Upper lobe of left lung (tissue), 4 donors: ENCODE measurements at regions not wholly inside any gene's neighbourhood (a gene's known extent, or its start where the extent isn't known, plus 50 kb on each side); places are given as distances from the start of the nearest gene placed in this dataset.

Source experiments
- EP300 ChIP-seq, 4 donors: sonication (generic); formaldehyde crosslinking; IDR thresholded peaks; one replicate each; pipeline ENCODE4 v1.5.1; 2017; ENCODE audit warnings: antibody characterized with exemption in 4 of 4, control low read depth in 2 of 4
- POLR2A ChIP-seq, 4 donors: fragments of 450-650 bp; IDR thresholded peaks; one replicate each; pipeline ENCODE4 v1.5.1; 2016 to 2017; ENCODE audit warnings: antibody characterized with exemption in 4 of 4, mild to moderate bottlenecking in 2 of 4
- POLR2AphosphoS5 ChIP-seq, 2 donors: sonication (generic); formaldehyde crosslinking; IDR thresholded peaks; one replicate each; pipeline ENCODE4 v1.5.1; 2017; ENCODE audit warnings: antibody characterized with exemption in 2 of 2
- TF ChIP-seq, protein P1 (sequence below), 6 experiments: fragments of 450-650 bp in 4 of 6; fragments of 200-600 bp in 2 of 6; sonication (generic) in 2 of 6; IDR thresholded peaks; one replicate each; pipeline ENCODE4 v1.5.1; 2016 to 2019; ENCODE audit warnings: antibody characterized with exemption in 6 of 6

DNA sequence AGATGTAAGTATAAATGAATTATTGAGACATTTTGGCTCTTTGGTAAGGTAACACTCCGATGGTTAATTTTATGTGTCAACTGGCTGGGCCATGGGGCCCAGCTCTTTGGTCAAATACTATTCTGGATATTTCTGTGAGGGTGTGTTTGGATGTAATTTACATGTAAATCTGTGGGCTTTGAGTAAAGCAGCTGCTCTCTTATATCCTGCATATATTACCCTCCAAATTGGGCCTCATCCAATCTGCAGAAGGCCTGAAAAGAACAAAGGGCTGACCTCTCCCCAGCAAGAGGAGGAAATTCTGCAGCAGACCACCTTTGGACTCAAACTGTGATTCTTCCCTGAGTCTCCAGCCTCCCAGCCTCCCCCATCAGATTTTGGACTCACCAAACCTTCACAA is 464.1 kb downstream of the PLCL1 start:
- TF ChIP-seq, protein P1, sequence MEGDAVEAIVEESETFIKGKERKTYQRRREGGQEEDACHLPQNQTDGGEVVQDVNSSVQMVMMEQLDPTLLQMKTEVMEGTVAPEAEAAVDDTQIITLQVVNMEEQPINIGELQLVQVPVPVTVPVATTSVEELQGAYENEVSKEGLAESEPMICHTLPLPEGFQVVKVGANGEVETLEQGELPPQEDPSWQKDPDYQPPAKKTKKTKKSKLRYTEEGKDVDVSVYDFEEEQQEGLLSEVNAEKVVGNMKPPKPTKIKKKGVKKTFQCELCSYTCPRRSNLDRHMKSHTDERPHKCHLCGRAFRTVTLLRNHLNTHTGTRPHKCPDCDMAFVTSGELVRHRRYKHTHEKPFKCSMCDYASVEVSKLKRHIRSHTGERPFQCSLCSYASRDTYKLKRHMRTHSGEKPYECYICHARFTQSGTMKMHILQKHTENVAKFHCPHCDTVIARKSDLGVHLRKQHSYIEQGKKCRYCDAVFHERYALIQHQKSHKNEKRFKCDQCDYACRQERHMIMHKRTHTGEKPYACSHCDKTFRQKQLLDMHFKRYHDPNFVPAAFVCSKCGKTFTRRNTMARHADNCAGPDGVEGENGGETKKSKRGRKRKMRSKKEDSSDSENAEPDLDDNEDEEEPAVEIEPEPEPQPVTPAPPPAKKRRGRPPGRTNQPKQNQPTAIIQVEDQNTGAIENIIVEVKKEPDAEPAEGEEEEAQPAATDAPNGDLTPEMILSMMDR (IDR thresholded peaks at IDR 0.05), result no peak
- TF ChIP-seq POLR2AphosphoS5 (IDR thresholded peaks at IDR 0.05), result no peak
- no peak for TF ChIP-seq POLR2A (IDR thresholded peaks at IDR 0.05)
- no peak for TF ChIP-seq EP300 (IDR thresholded peaks at IDR 0.05)
